Chondrocyte (in vitro differentiated cells): ENCODE measurements at regions not wholly inside any gene's neighbourhood (a gene's known extent, or its start where the extent isn't known, plus 50 kb on each side); places are given as distances from the start of the nearest gene placed in this dataset.

Source experiments
- DNase-seq: peaks from one replicate; pipeline ENCODE4 v3.0.0; 2021; ENCODE audit warnings: mixed read lengths, low spot score
- H3K27ac Mint-ChIP-seq: one replicate; pipeline ENCODE4 v1.8.0; 2021; ENCODE audit warnings: mild to moderate bottlenecking, moderate library complexity, mixed read lengths; ENCODE audit not compliant: unreplicated experiment
- H3K27me3 Mint-ChIP-seq: 2 replicates; pipeline ENCODE4 v1.8.0; 2021; ENCODE audit warnings: low read depth, mixed read lengths
- H3K36me3 Mint-ChIP-seq: 2 replicates; pipeline ENCODE4 v1.8.0; 2021; ENCODE audit warnings: low read depth, mixed read lengths
- H3K4me1 Mint-ChIP-seq: 2 replicates; pipeline ENCODE4 v1.8.0; 2021; ENCODE audit warnings: low read depth, mild to moderate bottlenecking, mixed read lengths
- H3K4me3 Mint-ChIP-seq: one replicate; pipeline ENCODE4 v1.8.0; 2021; ENCODE audit warnings: mild to moderate bottlenecking, moderate library complexity, mixed read lengths; ENCODE audit not compliant: unreplicated experiment
- H3K9me3 Mint-ChIP-seq: 2 replicates; pipeline ENCODE4 v1.8.0; 2021; ENCODE audit warnings: low read depth, mixed read lengths
- CTCF ChIP-seq: fragments of 200-600 bp; sonication (generic); IDR thresholded peaks from 2 replicates; pipeline ENCODE4 v1.5.0; 2021; ENCODE audit warnings: antibody characterized with exemption, mild to moderate bottlenecking, moderate library complexity

- H3K27me3 Mint-ChIP-seq: peaks cover 35% of the 10 kb centered on the region
- H3K4me3 Mint-ChIP-seq: no peak overlapping the region
- DNase-seq: peak; percentile 51
- H3K9me3 Mint-ChIP-seq: peaks cover 3% of the 10 kb centered on the region
- no peaks in the 10 kb centered on the region for H3K4me1 Mint-ChIP-seq
- no peak overlapping the region for H3K27ac Mint-ChIP-seq
- H3K36me3 Mint-ChIP-seq: no peaks in the 10 kb centered on the region
- TF ChIP-seq CTCF: no peak
These were observed 113.0 kb upstream of the FGF3 start for GRCh38 chr11:69931994-69932910.

- no peak overlapping the region for H3K27ac Mint-ChIP-seq
These were observed 115.8 kb upstream of the FGF3 start for GRCh38 chr11:69934861-69935494.

GRCh38 chr11:69935941-69936505 lies 116.8 kb upstream of the FGF3 start:
- no peak overlapping the region for H3K4me3 Mint-ChIP-seq
- no peak for DNase-seq
- peaks cover 3% of the 10 kb centered on the region for H3K9me3 Mint-ChIP-seq
- no peak overlapping the region for H3K27ac Mint-ChIP-seq
- TF ChIP-seq CTCF: no peak
- peaks cover 21% of the 10 kb centered on the region for H3K27me3 Mint-ChIP-seq
- H3K36me3 Mint-ChIP-seq: no peaks in the 10 kb centered on the region
- H3K4me1 Mint-ChIP-seq: no peaks in the 10 kb centered on the region

More at GRCh38 chr11:69934861-69935494, 115.8 kb upstream of the FGF3 start:
- peak; percentile 81 for DNase-seq
- TF ChIP-seq CTCF: no peak
- peaks cover 16% of the 10 kb centered on the region for H3K27me3 Mint-ChIP-seq
- H3K4me3 Mint-ChIP-seq: no peak overlapping the region
- peaks cover 3% of the 10 kb centered on the region for H3K9me3 Mint-ChIP-seq
- H3K4me1 Mint-ChIP-seq: no peaks in the 10 kb centered on the region
- H3K36me3 Mint-ChIP-seq: no peaks in the 10 kb centered on the region

GRCh38 chr11:69936771-69937170 lies 117.6 kb upstream of the FGF3 start:
- Mint-ChIP-seq H3K4me3 (no peak overlapping the region), H3K36me3 (no peaks in the 10 kb centered on the region), H3K27me3 (peaks cover 23% of the 10 kb centered on the region), H3K9me3 (peaks cover 3% of the 10 kb centered on the region), H3K4me1 (no peaks in the 10 kb centered on the region), H3K27ac (no peak overlapping the region)
- TF ChIP-seq CTCF: no peak
- no peak for DNase-seq

GRCh38 chr11:69938206-69938605 lies 119.0 kb upstream of the FGF3 start:
- no peak for TF ChIP-seq CTCF
- Mint-ChIP-seq H3K27ac (no peak overlapping the region), H3K9me3 (peaks cover 3% of the 10 kb centered on the region), H3K4me3 (no peak overlapping the region), H3K36me3 (no peaks in the 10 kb centered on the region), H3K4me1 (no peaks in the 10 kb centered on the region), H3K27me3 (peaks cover 20% of the 10 kb centered on the region)
- peak; percentile 40 for DNase-seq
